ENCODE measurements at regions not wholly inside any gene's neighbourhood (a gene's known extent, or its start where the extent isn't known, plus 50 kb on each side); places are given as distances from the start of the nearest gene placed in this dataset.

- Histone ChIP-seq H3K27me3 (ENCODE audit: low read depth) (no peaks in the 10 kb centered on the region), H3K36me3 (replicated peaks) (no peaks in the 10 kb centered on the region), H3K4me3 (no peak overlapping the region), H3K9me3 (no peaks in the 10 kb centered on the region), H3K4me1 (no peaks in the 10 kb centered on the region)
- in situ Hi-C loops (cut with MboI; ENCODE audit: low sequenced_read_pairs), result no loop called here
- DNase-seq (ENCODE audit: low spot score in 2 of 2), result no peak
These were observed 54.8 kb downstream of the RTP5 start for GRCh38 chr2:241924069-241924908.

DNA sequence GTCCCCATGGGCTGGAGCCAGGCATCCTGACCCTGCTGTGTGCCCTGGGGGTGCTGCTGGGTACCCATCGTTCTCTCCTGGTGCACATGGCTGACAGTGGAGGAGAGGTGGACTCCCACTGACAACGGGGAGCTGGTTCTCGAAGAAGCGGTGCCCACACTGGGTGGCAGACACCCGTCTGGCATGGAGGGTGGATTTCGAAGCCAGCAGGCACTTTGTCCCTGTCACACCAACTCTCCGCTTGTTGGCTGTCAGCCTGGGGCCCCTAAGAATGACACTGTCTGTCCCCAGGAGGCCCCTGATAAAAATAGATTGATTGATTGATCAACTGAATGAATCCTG is 55.4 kb downstream of the RTP5 start:
- H3K4me1 ChIP-seq, result no peaks in the 10 kb centered on the region
- DNase-seq (ENCODE audit: low spot score in 2 of 2), result no peak
- H3K36me3 ChIP-seq (replicated peaks), result no peaks in the 10 kb centered on the region
- H3K27me3 ChIP-seq (ENCODE audit: low read depth), result no peaks in the 10 kb centered on the region
- H3K9me3 ChIP-seq, result no peaks in the 10 kb centered on the region
- H3K4me3 ChIP-seq, result no peak overlapping the region
- in situ Hi-C loops (cut with MboI; ENCODE audit: low sequenced_read_pairs), result no loop called here

GRCh38 chr2:241925277-241925676 is 55.7 kb downstream of the RTP5 start:
- DNase-seq (ENCODE audit: low spot score in 2 of 2), result no peak
- in situ Hi-C loops (cut with MboI; ENCODE audit: low sequenced_read_pairs), result no loop called here
- Histone ChIP-seq H3K9me3 (no peaks in the 10 kb centered on the region), H3K4me1 (no peaks in the 10 kb centered on the region), H3K36me3 (replicated peaks) (no peaks in the 10 kb centered on the region), H3K27me3 (ENCODE audit: low read depth) (no peaks in the 10 kb centered on the region), H3K4me3 (no peak overlapping the region)

DNA sequence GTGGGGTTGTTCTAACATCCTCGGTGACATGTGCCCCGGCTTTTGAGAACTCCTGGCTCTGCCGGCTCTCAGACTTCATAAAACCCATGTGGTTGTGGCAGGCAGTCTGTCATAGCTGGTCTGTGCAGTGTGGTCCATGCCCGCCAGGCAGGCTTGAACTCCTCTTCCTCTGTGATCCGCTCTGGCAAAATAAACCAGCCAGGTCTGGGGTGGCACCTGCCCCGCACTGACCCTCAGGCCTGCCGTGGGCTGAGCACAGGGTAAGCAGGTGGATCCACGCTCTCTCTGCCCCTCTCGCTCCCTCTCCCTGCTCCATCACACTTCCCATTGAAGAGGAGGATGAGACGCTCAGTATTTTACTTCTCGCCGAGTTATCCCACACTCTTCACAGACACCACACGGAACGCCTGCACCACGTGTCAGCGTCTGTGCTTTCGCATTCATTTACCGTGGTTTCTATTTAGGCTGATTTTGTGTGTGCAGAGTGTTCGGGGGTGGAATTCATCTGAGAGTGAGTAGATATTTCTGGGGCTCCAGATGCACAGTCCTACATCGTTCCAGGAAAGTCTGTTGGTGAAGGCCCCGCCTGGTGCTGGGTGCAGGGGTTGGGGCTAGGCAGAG is 56.4 kb downstream of the RTP5 start:
- in situ Hi-C loops (cut with MboI; ENCODE audit: low sequenced_read_pairs), result no loop called here
- no peak for DNase-seq (ENCODE audit: low spot score in 2 of 2)
- Histone ChIP-seq H3K9me3 (no peaks in the 10 kb centered on the region), H3K4me1 (no peaks in the 10 kb centered on the region), H3K4me3 (no peak overlapping the region), H3K27me3 (ENCODE audit: low read depth) (no peaks in the 10 kb centered on the region), H3K36me3 (replicated peaks) (no peaks in the 10 kb centered on the region)

GRCh38 chr2:241926541-241927311 is 57.2 kb downstream of the RTP5 start:
- H3K36me3 ChIP-seq (replicated peaks), result no peaks in the 10 kb centered on the region
- H3K27me3 ChIP-seq (ENCODE audit: low read depth), result no peaks in the 10 kb centered on the region
- no peak for DNase-seq (ENCODE audit: low spot score in 2 of 2)
- in situ Hi-C loops (cut with MboI; ENCODE audit: low sequenced_read_pairs), result no loop called here
- H3K9me3 ChIP-seq, result no peaks in the 10 kb centered on the region
- no peak overlapping the region for H3K4me3 ChIP-seq
- no peaks in the 10 kb centered on the region for H3K4me1 ChIP-seq

DNA sequence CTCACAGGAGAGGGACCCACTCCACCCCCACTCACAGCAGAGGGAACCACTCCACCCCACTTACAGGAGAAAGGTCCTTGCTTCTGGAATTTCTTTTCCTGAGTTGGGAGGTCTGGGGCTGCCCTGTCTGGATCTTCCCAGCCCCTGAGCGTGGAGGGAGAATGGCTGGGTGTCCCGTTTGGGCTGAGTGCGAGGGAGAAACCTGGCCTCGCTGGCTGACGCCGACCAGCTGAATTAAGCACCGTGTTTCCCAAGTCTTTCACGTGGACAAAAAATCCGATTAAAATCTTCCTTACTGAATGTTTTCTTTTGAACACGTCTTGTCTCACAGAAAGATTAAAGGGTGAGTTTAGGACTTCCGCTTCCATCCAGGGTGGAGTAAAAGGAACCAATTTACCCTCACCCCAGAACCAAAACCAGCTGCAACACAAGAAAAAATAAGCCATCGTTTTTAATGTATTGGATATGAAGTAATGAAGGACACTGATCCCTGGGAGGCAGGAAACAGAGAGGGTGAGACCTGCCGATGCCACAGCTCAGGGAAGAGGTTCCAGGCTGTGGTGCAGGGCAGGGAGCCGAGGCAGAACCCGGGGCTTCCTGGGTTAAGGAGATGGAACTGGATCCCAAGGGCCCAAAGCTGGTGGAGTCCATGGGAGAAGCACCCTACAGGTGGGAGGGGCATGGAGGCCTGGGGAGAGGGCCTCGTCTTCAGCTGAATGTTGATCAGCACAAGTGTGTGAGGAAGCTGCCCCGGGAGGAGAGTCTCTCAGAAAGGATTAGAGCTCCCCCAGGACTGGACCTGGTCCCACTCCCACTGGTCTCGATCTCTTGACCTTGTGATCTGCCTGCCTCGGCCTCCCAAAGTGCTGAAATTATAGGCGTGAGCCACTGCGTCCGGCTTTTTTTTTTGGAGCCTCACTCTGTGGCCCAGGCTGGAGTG is 60.3 kb downstream of the RTP5 start:
- DNase-seq (ENCODE audit: low spot score in 2 of 2), result no peak
- in situ Hi-C loops (cut with MboI; ENCODE audit: low sequenced_read_pairs), result no loop called here
- no peaks in the 10 kb centered on the region for H3K27me3 ChIP-seq (ENCODE audit: low read depth)

GRCh38 chr2:241931084-241931975 is 61.8 kb downstream of the RTP5 start:
- Histone ChIP-seq H3K27me3 (ENCODE audit: low read depth) (no peaks in the 10 kb centered on the region), H3K4me3 (no peak overlapping the region), H3K9me3 (no peaks in the 10 kb centered on the region; the same call in 1 of the 2 replicates), H3K36me3 (replicated peaks) (no peaks in the 10 kb centered on the region), H3K4me1 (peaks cover 10% of the 10 kb centered on the region)
- DNase-seq (ENCODE audit: low spot score in 2 of 2), result no peak
- in situ Hi-C loops (cut with MboI; ENCODE audit: low sequenced_read_pairs), result no loop called here

More for the DNA sequence above, 60.3 kb downstream of the RTP5 start:
- Histone ChIP-seq H3K4me1 (peaks cover 10% of the 10 kb centered on the region), H3K9me3 (no peaks in the 10 kb centered on the region), H3K36me3 (replicated peaks) (no peaks in the 10 kb centered on the region), H3K4me3 (no peak overlapping the region)

GRCh38 chr2:241931976-241932898 is 62.7 kb downstream of the RTP5 start:
- H3K9me3 ChIP-seq, result no peaks in the 10 kb centered on the region; the same call in 1 of the 2 replicates
- no peak overlapping the region for H3K4me3 ChIP-seq
- H3K36me3 ChIP-seq (replicated peaks), result no peaks in the 10 kb centered on the region
- H3K4me1 ChIP-seq, result peaks cover 10% of the 10 kb centered on the region
- no peak for DNase-seq (ENCODE audit: low spot score in 2 of 2)
- H3K27me3 ChIP-seq (ENCODE audit: low read depth), result no peaks in the 10 kb centered on the region
- in situ Hi-C loops (cut with MboI; ENCODE audit: low sequenced_read_pairs), result no loop called here

DNA sequence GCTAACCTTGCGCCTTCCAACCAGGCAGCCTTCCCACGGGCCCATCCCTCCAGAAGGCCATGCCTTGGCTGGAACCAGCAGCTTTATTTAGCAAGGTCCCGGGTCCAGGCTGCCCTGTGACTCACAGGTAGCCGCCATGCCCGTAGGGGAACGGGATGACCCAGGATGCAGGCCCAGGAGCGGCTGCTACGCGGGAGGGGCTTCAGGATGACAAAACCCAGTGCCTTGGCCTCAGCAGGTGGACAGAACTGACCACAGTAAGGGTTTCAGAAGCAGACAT is 63.3 kb downstream of the RTP5 start:
- in situ Hi-C loops (cut with MboI; ENCODE audit: low sequenced_read_pairs), result no loop called here

GRCh38 chr2:241933179-241933911 is 63.8 kb downstream of the RTP5 start:
- Histone ChIP-seq H3K27me3 (ENCODE audit: low read depth) (no peaks in the 10 kb centered on the region), H3K9me3 (no peaks in the 10 kb centered on the region; the same call in none of the 2 replicates), H3K4me3 (no peak overlapping the region), H3K4me1 (peaks cover 10% of the 10 kb centered on the region), H3K36me3 (replicated peaks) (no peaks in the 10 kb centered on the region)
- DNase-seq (ENCODE audit: low spot score in 2 of 2), result peak; percentile 18 to 55
- in situ Hi-C loops (cut with MboI; ENCODE audit: low sequenced_read_pairs), result no loop called here

More for the DNA sequence above, 63.3 kb downstream of the RTP5 start:
- Histone ChIP-seq H3K4me3 (no peak overlapping the region), H3K36me3 (replicated peaks) (no peaks in the 10 kb centered on the region), H3K9me3 (no peaks in the 10 kb centered on the region; the same call in 1 of the 2 replicates), H3K4me1 (peaks cover 10% of the 10 kb centered on the region), H3K27me3 (ENCODE audit: low read depth) (no peaks in the 10 kb centered on the region)
- DNase-seq (ENCODE audit: low spot score in 2 of 2), result no peak

DNA sequence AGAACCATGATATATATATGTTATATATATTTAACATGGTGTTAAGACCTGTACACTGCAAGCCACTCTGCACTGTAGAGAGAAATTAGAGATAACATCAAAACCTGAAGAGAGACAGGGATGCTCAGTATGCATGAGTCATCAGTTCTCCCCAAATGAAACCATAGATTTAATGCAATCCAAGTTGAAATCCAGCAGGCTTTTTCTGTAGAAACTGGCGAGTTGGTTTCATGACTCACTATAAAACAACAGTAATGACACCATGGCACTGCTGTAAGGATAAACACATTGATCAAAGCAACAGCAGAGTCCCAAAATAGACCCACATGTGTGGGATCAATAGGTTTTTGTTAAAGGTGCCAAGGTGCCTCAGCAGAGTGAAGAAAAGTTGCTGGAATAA is 65.8 kb downstream of the RTP5 start:
- Histone ChIP-seq H3K9me3 (no peaks in the 10 kb centered on the region; the same call in none of the 2 replicates), H3K4me1 (peaks cover 10% of the 10 kb centered on the region), H3K4me3 (no peak overlapping the region), H3K27me3 (ENCODE audit: low read depth) (no peaks in the 10 kb centered on the region), H3K36me3 (replicated peaks) (no peaks in the 10 kb centered on the region)
- DNase-seq (ENCODE audit: low spot score in 2 of 2), result no peak
- in situ Hi-C loops (cut with MboI; ENCODE audit: low sequenced_read_pairs), result no loop called here

Measured in HAP-1 (cell line).